Right cardiac atrium (tissue), 5 donors: ENCODE measurements at regions not wholly inside any gene's neighbourhood (a gene's known extent, or its start where the extent isn't known, plus 50 kb on each side); places are given as distances from the start of the nearest gene placed in this dataset.
A peak's percentile ranks its signal among the peaks of the same experiment; 100 is the strongest.

Experiments used
- ATAC-seq, 2 donors: fragments of 200-7000 bp; cut with Tn5 transposase; one replicate each; pipeline versions ENCODE4 v1.8.0 to v1.9.1; 2020; ENCODE audit warnings: moderate library complexity in 2 of 2, mild to moderate bottlenecking in 1 of 2
- DNase-seq, 3 donors: peaks; one replicate each; pipeline ENCODE4 v3.0.0-alpha.2; 2020
- H3K27ac ChIP-seq: one replicate; pipeline ENCODE4 v1.5.1; 2013; ENCODE audit warnings: mild to moderate bottlenecking, low read length, control low read depth, moderate library complexity
- H3K27me3 ChIP-seq: one replicate; pipeline ENCODE4 v1.6.1; 2013; ENCODE audit not compliant: control insufficient read depth, insufficient read depth
- H3K4me1 ChIP-seq: one replicate; pipeline ENCODE4 v1.6.1; 2013; ENCODE audit warnings: low read length; ENCODE audit not compliant: control insufficient read depth, insufficient read depth
- H3K4me3 ChIP-seq: one replicate; pipeline ENCODE4 v1.5.1; 2013; ENCODE audit warnings: low read length, control low read depth
- H3K9me3 ChIP-seq: one replicate; pipeline ENCODE4 v1.6.1; 2013; ENCODE audit warnings: low read length; ENCODE audit not compliant: control insufficient read depth
- WGBS: extraction: QIAGEN DNeasy Blood & Tissue Kit; methylation state at CpG from one replicate; pipeline ENCODE4 v1.1.7; 2013; 5-methylcytosine and 5-hydroxymethylcytosine counted together
- intact Hi-C, 4 donors: fragments of 100-400 bp; cut with DNase I; formaldehyde crosslinking; loops; one replicate each; pipeline versions ENCODE4 v1.11.0 to v1.14.0; 2022 to 2023
- donor health status: healthy with polysubstance abuse.
- donor health status: DM: no; HTN: yes; CAD: no.
- donor health status: DM: no; HTN: no; CAD: no.
- donor health status: DM: no; HTN: yes; CAD: no; lungs with severe emphysema.
- donor health status: DM: yes; HTN: yes; CAD: no.

GRCh38 chr6:134421501-134421900, 103.6 kb upstream of the SGK1 start:
- no peak overlapping the region for H3K27ac ChIP-seq
- no peak for ATAC-seq

GRCh38 chr6:134420614-134421181, 102.8 kb upstream of the SGK1 start:
- intact Hi-C loops, result no loop called here
- no peaks in the 10 kb centered on the region for H3K27me3 ChIP-seq
- WGBS, result 71% methylated on average over 3 of the region's 3 CpGs
- H3K4me3 ChIP-seq, result no peak overlapping the region
- ATAC-seq (peak in 1 of 2 donors; percentile 59), DNase-seq (no peak)
- H3K9me3 ChIP-seq, result no peaks in the 10 kb centered on the region
- no peak overlapping the region for H3K27ac ChIP-seq
- no peaks in the 10 kb centered on the region for H3K4me1 ChIP-seq

More at GRCh38 chr6:134421501-134421900, 103.6 kb upstream of the SGK1 start:
- DNase-seq, result no peak
- Histone ChIP-seq H3K27me3 (no peaks in the 10 kb centered on the region), H3K4me3 (no peak overlapping the region), H3K9me3 (no peaks in the 10 kb centered on the region), H3K4me1 (no peaks in the 10 kb centered on the region)
- intact Hi-C loops, result no loop called here
- 68% methylated on average over 1 of the region's 1 CpG for WGBS

- Histone ChIP-seq H3K9me3 (no peaks in the 10 kb centered on the region), H3K27ac (no peak overlapping the region), H3K27me3 (no peaks in the 10 kb centered on the region), H3K4me1 (no peaks in the 10 kb centered on the region), H3K4me3 (no peak overlapping the region)
- no peak for ATAC-seq
- no peak for DNase-seq
- WGBS, result 89% methylated on average over 7 of the region's 7 CpGs
- intact Hi-C loops, result no loop called here
Observed at GRCh38 chr6:134419716-134420115, 101.8 kb upstream of the SGK1 start.

- Histone ChIP-seq H3K4me3 (no peak overlapping the region), H3K9me3 (no peaks in the 10 kb centered on the region), H3K4me1 (no peaks in the 10 kb centered on the region), H3K27ac (no peak overlapping the region), H3K27me3 (no peaks in the 10 kb centered on the region)
- 68% methylated on average over 10 of the region's 10 CpGs for WGBS
- no peak for ATAC-seq
- intact Hi-C loops, result no loop called here
- DNase-seq, result no peak
Observed at GRCh38 chr6:134416418-134417154, 98.7 kb upstream of the SGK1 start.

GRCh38 chr6:134415656-134416055, 97.7 kb upstream of the SGK1 start:
- H3K27ac ChIP-seq, result no peak overlapping the region
- ATAC-seq (no peak), DNase-seq (no peak)
- H3K4me3 ChIP-seq, result no peak overlapping the region
- no peaks in the 10 kb centered on the region for H3K9me3 ChIP-seq
- intact Hi-C loops, result no loop called here
- H3K4me1 ChIP-seq, result no peaks in the 10 kb centered on the region
- WGBS, result 83% methylated on average over 4 of the region's 4 CpGs
- no peaks in the 10 kb centered on the region for H3K27me3 ChIP-seq

- intact Hi-C loops, result no loop called here
- WGBS, result 66% methylated on average over 4 of the region's 4 CpGs
- ATAC-seq, result no peak
Observed at GRCh38 chr6:134415194-134415593, 97.3 kb upstream of the SGK1 start.

GRCh38 chr6:134414793-134415192, 96.9 kb upstream of the SGK1 start:
- Histone ChIP-seq H3K27me3 (no peaks in the 10 kb centered on the region), H3K9me3 (no peaks in the 10 kb centered on the region), H3K4me1 (no peaks in the 10 kb centered on the region), H3K4me3 (no peak overlapping the region), H3K27ac (peak overlapping the region; percentile 8)
- WGBS, result 70% methylated on average over 7 of the region's 7 CpGs
- ATAC-seq, result peak in 1 of 2 donors; percentile 47
- intact Hi-C loops, result no loop called here
- DNase-seq, result no peak

More at GRCh38 chr6:134415194-134415593, 97.3 kb upstream of the SGK1 start:
- Histone ChIP-seq H3K27me3 (no peaks in the 10 kb centered on the region), H3K9me3 (no peaks in the 10 kb centered on the region), H3K27ac (no peak overlapping the region), H3K4me3 (no peak overlapping the region), H3K4me1 (no peaks in the 10 kb centered on the region)
- no peak for DNase-seq

GRCh38 chr6:134413241-134413643, 95.3 kb upstream of the SGK1 start:
- H3K9me3 ChIP-seq, result no peaks in the 10 kb centered on the region
- H3K4me3 ChIP-seq, result no peak overlapping the region
- H3K27me3 ChIP-seq, result no peaks in the 10 kb centered on the region
- DNase-seq, result no peak
- no peak overlapping the region for H3K27ac ChIP-seq
- ATAC-seq, result no peak
- H3K4me1 ChIP-seq, result no peaks in the 10 kb centered on the region
- intact Hi-C loops, result no loop called here
- 92% methylated on average over 1 of the region's 1 CpG for WGBS

- 47% methylated on average over 1 of the region's 1 CpG for WGBS
- H3K4me1 ChIP-seq, result no peaks in the 10 kb centered on the region
- no peaks in the 10 kb centered on the region for H3K9me3 ChIP-seq
- no peak overlapping the region for H3K27ac ChIP-seq
- intact Hi-C loops, result no loop called here
- no peak for DNase-seq
- no peaks in the 10 kb centered on the region for H3K27me3 ChIP-seq
- H3K4me3 ChIP-seq, result no peak overlapping the region
- ATAC-seq, result no peak
Observed at GRCh38 chr6:134410541-134410940, 92.6 kb upstream of the SGK1 start.

- H3K27ac ChIP-seq, result no peak overlapping the region
- no peaks in the 10 kb centered on the region for H3K4me1 ChIP-seq
- ATAC-seq, result no peak
- DNase-seq, result no peak
- no peaks in the 10 kb centered on the region for H3K9me3 ChIP-seq
- no peak overlapping the region for H3K4me3 ChIP-seq
- 90% methylated on average over 2 of the region's 2 CpGs for WGBS
- H3K27me3 ChIP-seq, result no peaks in the 10 kb centered on the region
- intact Hi-C loops, result no loop called here
Observed at GRCh38 chr6:134407791-134408190, 89.9 kb upstream of the SGK1 start.

- no peaks in the 10 kb centered on the region for H3K4me1 ChIP-seq
- DNase-seq (no peak), ATAC-seq (no peak)
- H3K27me3 ChIP-seq, result no peaks in the 10 kb centered on the region
- intact Hi-C loops, result no loop called here
- H3K27ac ChIP-seq, result no peak overlapping the region
- H3K9me3 ChIP-seq, result no peaks in the 10 kb centered on the region
- WGBS, result 95% methylated on average over 7 of the region's 7 CpGs
- H3K4me3 ChIP-seq, result no peak overlapping the region
Observed at GRCh38 chr6:134406311-134406710, 88.4 kb upstream of the SGK1 start.
